Omental fat pad (tissue), 3 donors: ENCODE measurements at regions not wholly inside any gene's neighbourhood (a gene's known extent, or its start where the extent isn't known, plus 50 kb on each side); places are given as distances from the start of the nearest gene placed in this dataset.

Source experiments
- ATAC-seq: fragments of 150-250 bp; one replicate; pipeline ENCODE4 v1.9.1; 2016; ENCODE audit warnings: mild to moderate bottlenecking, moderate library complexity; ENCODE audit not compliant: low FRiP score
- DNase-seq: peaks from one replicate; pipeline ENCODE4 v3.0.0-alpha.2; 2019; ENCODE audit warnings: low spot score
- CTCF ChIP-seq, 3 donors: fragments of 450-650 bp; IDR thresholded peaks; one replicate each; pipeline ENCODE4 v1.5.1; 2016 to 2017; ENCODE audit warnings: antibody characterized with exemption in 3 of 3, mild to moderate bottlenecking in 3 of 3, moderate library complexity in 2 of 3

- TF ChIP-seq CTCF (IDR thresholded peaks at IDR 0.05): no peak
- DNase-seq: no peak
- no peak for ATAC-seq
Measured at GRCh38 chr5:23405316-23406068, 101.9 kb upstream of the PRDM9 start.

GRCh38 chr5:23402585-23402984, 104.8 kb upstream of the PRDM9 start:
- no peak for ATAC-seq
- DNase-seq: no peak
- no peak for TF ChIP-seq CTCF (IDR thresholded peaks at IDR 0.05)

DNA sequence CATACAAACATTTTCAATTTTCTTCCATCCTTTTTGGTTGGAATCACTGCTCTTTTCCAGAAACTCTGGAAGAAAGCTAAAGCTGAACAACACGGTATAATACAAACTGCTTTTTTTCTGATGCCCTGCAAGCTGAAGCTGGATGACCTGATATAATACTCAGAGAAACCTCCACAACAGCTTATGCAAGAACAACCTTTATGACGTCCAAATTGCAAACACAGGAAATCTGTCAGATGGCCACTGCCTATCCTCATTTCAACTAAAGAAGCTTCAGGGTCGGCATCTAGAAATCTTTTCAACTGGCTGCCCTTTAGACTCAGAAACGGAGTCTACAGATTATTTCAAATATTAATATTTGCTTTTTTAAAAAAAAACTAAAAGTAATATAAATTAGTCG, 106.5 kb upstream of the PRDM9 start:
- ATAC-seq (no peak), DNase-seq (no peak)
- no peak for TF ChIP-seq CTCF (IDR thresholded peaks at IDR 0.05)

GRCh38 chr5:23396346-23396745, 111.1 kb upstream of the PRDM9 start:
- no peak for TF ChIP-seq CTCF (IDR thresholded peaks at IDR 0.05)
- ATAC-seq (no peak), DNase-seq (no peak)

DNA sequence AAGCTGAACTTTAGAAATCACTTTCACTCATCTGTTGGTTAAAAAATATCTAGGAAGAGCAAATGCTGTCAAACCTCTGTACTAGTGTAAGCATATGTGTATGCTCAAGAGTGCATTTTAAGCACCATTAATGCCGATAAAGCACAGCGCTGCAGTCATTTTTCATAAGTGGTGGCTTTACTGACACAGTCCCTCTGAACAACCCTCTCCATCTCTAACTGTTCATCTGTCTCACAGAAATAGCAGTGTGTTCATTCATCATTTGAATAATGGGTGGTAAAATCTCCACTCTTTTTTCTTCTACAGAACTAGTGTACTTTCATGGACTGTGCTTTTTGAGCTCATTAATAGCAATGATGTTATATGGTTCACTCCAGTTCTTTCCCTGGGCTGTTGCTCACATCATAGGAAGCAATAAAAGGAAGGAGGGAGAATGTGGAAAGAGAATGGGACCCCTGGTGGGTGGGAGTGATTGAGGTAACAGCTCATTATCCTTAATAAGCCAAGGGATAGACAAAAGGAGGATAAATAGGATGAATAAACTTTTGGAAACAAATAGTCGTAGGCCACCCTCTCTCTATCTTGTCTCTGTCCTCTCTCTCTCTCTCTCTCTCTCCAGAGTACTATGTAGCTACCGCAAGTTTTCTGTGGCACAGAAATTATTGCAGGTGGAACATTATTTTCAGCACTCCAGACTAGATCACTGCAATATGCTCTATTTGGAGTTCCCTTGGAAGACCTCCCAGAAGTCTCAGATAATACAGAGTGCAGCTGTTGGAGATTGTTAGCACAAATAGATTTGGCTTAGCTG, 117.9 kb upstream of the PRDM9 start:
- DNase-seq (no peak), ATAC-seq (no peak)
- TF ChIP-seq CTCF (IDR thresholded peaks at IDR 0.05): no peak

DNA sequence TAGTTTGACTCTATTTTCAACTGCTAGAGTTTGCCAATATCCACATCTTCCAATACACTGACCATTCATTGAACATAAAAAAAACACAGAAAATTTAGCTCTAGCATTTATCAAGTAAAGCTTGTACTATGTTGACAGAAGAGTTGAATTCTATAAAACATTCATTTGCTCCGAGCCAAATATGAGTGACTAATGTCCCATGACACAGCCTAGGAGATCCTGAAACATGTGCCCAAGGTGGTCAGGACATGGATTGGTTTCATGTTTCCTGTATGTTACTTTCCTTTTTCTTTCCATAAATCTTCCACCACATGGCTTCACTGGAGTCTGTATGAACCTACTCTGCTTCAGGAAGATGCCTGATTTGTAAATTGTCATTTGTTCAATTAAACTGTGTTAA, 122.4 kb upstream of the PRDM9 start:
- DNase-seq (no peak), ATAC-seq (no peak)
- TF ChIP-seq CTCF (IDR thresholded peaks at IDR 0.05): no peak

GRCh38 chr5:23372177-23372576, 135.2 kb upstream of the PRDM9 start:
- TF ChIP-seq CTCF (IDR thresholded peaks at IDR 0.05): no peak
- ATAC-seq (no peak), DNase-seq (no peak)
